NB4 (cell line): ENCODE measurements at regions not wholly inside any gene's neighbourhood (a gene's known extent, or its start where the extent isn't known, plus 50 kb on each side); places are given as distances from the start of the nearest gene placed in this dataset.

Source experiments
- MYC ChIP-seq: IDR thresholded peaks from 2 replicates; pipeline ENCODE4 v1.6.1; 2011; ENCODE audit warnings: low read depth, low read length
- POLR2A ChIP-seq: IDR thresholded peaks from 2 replicates; pipeline ENCODE4 v1.6.1; 2011; ENCODE audit warnings: mild to moderate bottlenecking; ENCODE audit not compliant: insufficient read length; ENCODE audit errors: extremely low read depth
- TF ChIP-seq, protein P1 (sequence below): IDR thresholded peaks from one replicate; pipeline ENCODE4 v1.5.1; 2012; ENCODE audit warnings: low read depth, low read length

DNA sequence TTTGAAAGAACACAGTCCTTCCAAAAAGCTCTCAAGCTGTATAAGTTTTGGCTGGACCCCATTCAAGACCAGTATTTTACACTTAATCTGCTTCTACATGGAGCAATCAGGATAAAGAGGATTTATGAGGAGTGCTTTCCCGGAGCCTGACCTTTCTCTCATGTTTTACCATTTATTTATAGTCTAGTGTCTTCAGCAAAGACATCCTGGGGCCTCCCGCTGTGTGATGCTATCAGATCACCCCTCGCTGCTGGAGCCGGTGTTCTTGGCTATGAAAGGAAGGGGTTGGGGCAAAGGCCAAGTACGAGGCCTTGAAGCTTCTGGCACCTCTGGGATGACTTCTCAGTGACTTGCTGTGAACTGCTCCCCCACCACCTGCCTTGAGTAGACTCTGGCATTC is 189.6 kb downstream of the ADAMTS15 start:
- TF ChIP-seq POLR2A (no peak), MYC (no peak)
- TF ChIP-seq, protein P1, sequence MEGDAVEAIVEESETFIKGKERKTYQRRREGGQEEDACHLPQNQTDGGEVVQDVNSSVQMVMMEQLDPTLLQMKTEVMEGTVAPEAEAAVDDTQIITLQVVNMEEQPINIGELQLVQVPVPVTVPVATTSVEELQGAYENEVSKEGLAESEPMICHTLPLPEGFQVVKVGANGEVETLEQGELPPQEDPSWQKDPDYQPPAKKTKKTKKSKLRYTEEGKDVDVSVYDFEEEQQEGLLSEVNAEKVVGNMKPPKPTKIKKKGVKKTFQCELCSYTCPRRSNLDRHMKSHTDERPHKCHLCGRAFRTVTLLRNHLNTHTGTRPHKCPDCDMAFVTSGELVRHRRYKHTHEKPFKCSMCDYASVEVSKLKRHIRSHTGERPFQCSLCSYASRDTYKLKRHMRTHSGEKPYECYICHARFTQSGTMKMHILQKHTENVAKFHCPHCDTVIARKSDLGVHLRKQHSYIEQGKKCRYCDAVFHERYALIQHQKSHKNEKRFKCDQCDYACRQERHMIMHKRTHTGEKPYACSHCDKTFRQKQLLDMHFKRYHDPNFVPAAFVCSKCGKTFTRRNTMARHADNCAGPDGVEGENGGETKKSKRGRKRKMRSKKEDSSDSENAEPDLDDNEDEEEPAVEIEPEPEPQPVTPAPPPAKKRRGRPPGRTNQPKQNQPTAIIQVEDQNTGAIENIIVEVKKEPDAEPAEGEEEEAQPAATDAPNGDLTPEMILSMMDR, result no peak
